Liver (tissue), 8 donors: ENCODE measurements at regions not wholly inside any gene's neighbourhood (a gene's known extent, or its start where the extent isn't known, plus 50 kb on each side); places are given as distances from the start of the nearest gene placed in this dataset.

Experiments used
- DNase-seq: peaks from one replicate; pipeline ENCODE4 v3.0.0-alpha.2; 2017; ENCODE audit warnings: low spot score
- H3K27ac ChIP-seq, 2 donors: one replicate each; pipeline ENCODE4 v1.7.0; 2013; ENCODE audit warnings: inconsistent platforms in 2 of 2, low read length in 2 of 2, control low read depth in 1 of 2, low read depth in 1 of 2, mild to moderate bottlenecking in 1 of 2
- H3K27me3 ChIP-seq, 4 donors: one replicate each; pipeline versions ENCODE4 v1.6.1 to v1.7.0; 2013; ENCODE audit warnings: low read length in 3 of 4, inconsistent platforms in 1 of 4, mild to moderate bottlenecking in 1 of 4, moderate library complexity in 1 of 4; ENCODE audit not compliant: control insufficient read depth in 4 of 4, insufficient read depth in 4 of 4
- H3K36me3 ChIP-seq, 4 donors: one replicate each; pipeline versions ENCODE4 v1.6.1 to v1.7.0; 2013; ENCODE audit warnings: low read length in 3 of 4, mild to moderate bottlenecking in 3 of 4, low read depth in 1 of 4, moderate library complexity in 1 of 4; ENCODE audit not compliant: control insufficient read depth in 4 of 4, insufficient read depth in 3 of 4
- H3K4me1 ChIP-seq, 4 donors: one replicate each; pipeline versions ENCODE4 v1.6.1 to v1.7.0; 2013; ENCODE audit warnings: low read length in 3 of 4, mild to moderate bottlenecking in 3 of 4, moderate library complexity in 1 of 4; ENCODE audit not compliant: control insufficient read depth in 4 of 4, insufficient read depth in 4 of 4
- H3K4me3 ChIP-seq, 3 donors: one replicate each; pipeline versions ENCODE4 v1.6.1 to v1.7.0; 2013; ENCODE audit warnings: low read length in 3 of 3, control low read depth in 1 of 3, low read depth in 1 of 3, mild to moderate bottlenecking in 1 of 3
- H3K9ac ChIP-seq, 2 donors: one replicate each; pipeline ENCODE4 v1.7.0; 2013; ENCODE audit warnings: low read length in 2 of 2, mild to moderate bottlenecking in 2 of 2, moderate library complexity in 2 of 2, control low read depth in 1 of 2, low read depth in 1 of 2
- H3K9me3 ChIP-seq, 4 donors: one replicate each; pipeline versions ENCODE4 v1.6.1 to v1.7.0; 2013; ENCODE audit warnings: low read length in 3 of 4; ENCODE audit not compliant: control insufficient read depth in 4 of 4
- EGR1 ChIP-seq, 2 donors: IDR thresholded peaks; 2 replicates each; pipeline ENCODE4 v1.6.1; 2016 to 2018; ENCODE audit warnings: antibody characterized with exemption in 2 of 2, low read depth in 2 of 2
- FOXA2 ChIP-seq: IDR thresholded peaks from 2 replicates; pipeline ENCODE4 v1.6.1; 2016; ENCODE audit warnings: antibody characterized with exemption
- GABPA ChIP-seq, 2 donors: IDR thresholded peaks in 1 of 2; conservative IDR thresholded peaks in 1 of 2; 2 replicates each; pipeline ENCODE4 v1.6.1; 2016; ENCODE audit warnings: antibody characterized with exemption in 2 of 2, mild to moderate bottlenecking in 1 of 2, moderate library complexity in 1 of 2
- HNF4A ChIP-seq, 2 donors: conservative IDR thresholded peaks; 2 replicates each; pipeline ENCODE4 v1.6.1; 2016; ENCODE audit warnings: antibody characterized with exemption in 2 of 2, mild to moderate bottlenecking in 2 of 2
- JUND ChIP-seq, 2 donors: IDR thresholded peaks; 2 replicates each; pipeline ENCODE4 v1.6.1; 2016; ENCODE audit warnings: antibody characterized with exemption in 2 of 2
- NR2F2 ChIP-seq: IDR thresholded peaks from 2 replicates; pipeline ENCODE4 v1.6.1; 2016; ENCODE audit warnings: antibody characterized with exemption
- RAD21 ChIP-seq, 2 donors: IDR thresholded peaks; 2 replicates each; pipeline ENCODE4 v1.6.1; 2016; ENCODE audit warnings: antibody characterized with exemption in 2 of 2, mild to moderate bottlenecking in 2 of 2
- REST ChIP-seq: IDR thresholded peaks from 2 replicates; pipeline ENCODE4 v1.6.1; 2016; ENCODE audit warnings: antibody characterized with exemption, mild to moderate bottlenecking
- RXRA ChIP-seq, 2 donors: IDR thresholded peaks; 2 replicates each; pipeline ENCODE4 v1.6.1; 2017 to 2018; ENCODE audit warnings: antibody characterized with exemption in 2 of 2, mild to moderate bottlenecking in 1 of 2
- SP1 ChIP-seq: IDR thresholded peaks from 2 replicates; pipeline ENCODE4 v1.6.1; 2018; ENCODE audit warnings: antibody characterized with exemption, mild to moderate bottlenecking
- TAF1 ChIP-seq: conservative IDR thresholded peaks from 2 replicates; pipeline ENCODE4 v1.6.1; 2016; ENCODE audit warnings: antibody characterized with exemption, mild to moderate bottlenecking
- YY1 ChIP-seq: IDR thresholded peaks from 2 replicates; pipeline ENCODE4 v1.6.1; 2016; ENCODE audit warnings: antibody characterized with exemption, mild to moderate bottlenecking
- ZBTB33 ChIP-seq: IDR thresholded peaks from 2 replicates; pipeline ENCODE4 v1.6.1; 2016; ENCODE audit warnings: antibody characterized with exemption
- WGBS: extraction: QIAGEN DNeasy Blood & Tissue Kit; methylation state at CpG from one replicate; pipeline ENCODE4 v1.1.7; 2013; 5-methylcytosine and 5-hydroxymethylcytosine counted together
- TF ChIP-seq, protein P1 (sequence below): IDR thresholded peaks from 2 replicates; pipeline ENCODE4 v1.6.1; 2016; ENCODE audit warnings: antibody characterized with exemption
- TF ChIP-seq, protein P2 (sequence below): fragments of 150-350 bp; IDR thresholded peaks from 2 replicates; pipeline ENCODE4 v1.5.1; 2017; ENCODE audit warnings: improper control_type of control experiment, low read depth, low read length; ENCODE audit not compliant: missing input control
- donor health status: healthy.
- donor health status: healthy.
- donor health status: healthy.
- donor health status: healthy.
- donor health status: healthy.

GRCh38 chr11:25529572-25529971, 802.4 kb upstream of the ANO3 start:
- no peak overlapping the region for H3K9ac ChIP-seq
- no peaks in the 10 kb centered on the region for H3K27me3 ChIP-seq
- H3K4me1 ChIP-seq, result no peaks in the 10 kb centered on the region
- H3K9me3 ChIP-seq, result no peaks in the 10 kb centered on the region
- H3K36me3 ChIP-seq, result no peaks in the 10 kb centered on the region
- 78% methylated on average over 1 of the region's 1 CpG for WGBS
- H3K27ac ChIP-seq, result no peak overlapping the region
- DNase-seq, result no peak
- TF ChIP-seq NR2F2 (no peak), RXRA (IDR thresholded peaks at IDR 0.05) (no peak), EGR1 (IDR thresholded peaks at IDR 0.05; ENCODE audit: low read depth in 2 of 2) (no peak), FOXA2 (no peak), HNF4A (conservative IDR thresholded peaks at IDR 0.05) (no peak), SP1 (no peak), RAD21 (IDR thresholded peaks at IDR 0.05) (no peak), ZBTB33 (no peak), TAF1 (no peak), GABPA (IDR thresholded peaks at IDR 0.05 in 1 of 2, conservative IDR thresholded peaks at IDR 0.05 in 1 of 2) (no peak), JUND (IDR thresholded peaks at IDR 0.05) (no peak)
- TF ChIP-seq, protein P1, sequence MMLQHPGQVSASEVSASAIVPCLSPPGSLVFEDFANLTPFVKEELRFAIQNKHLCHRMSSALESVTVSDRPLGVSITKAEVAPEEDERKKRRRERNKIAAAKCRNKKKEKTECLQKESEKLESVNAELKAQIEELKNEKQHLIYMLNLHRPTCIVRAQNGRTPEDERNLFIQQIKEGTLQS, result no peak
- H3K4me3 ChIP-seq, result no peak overlapping the region

DNA sequence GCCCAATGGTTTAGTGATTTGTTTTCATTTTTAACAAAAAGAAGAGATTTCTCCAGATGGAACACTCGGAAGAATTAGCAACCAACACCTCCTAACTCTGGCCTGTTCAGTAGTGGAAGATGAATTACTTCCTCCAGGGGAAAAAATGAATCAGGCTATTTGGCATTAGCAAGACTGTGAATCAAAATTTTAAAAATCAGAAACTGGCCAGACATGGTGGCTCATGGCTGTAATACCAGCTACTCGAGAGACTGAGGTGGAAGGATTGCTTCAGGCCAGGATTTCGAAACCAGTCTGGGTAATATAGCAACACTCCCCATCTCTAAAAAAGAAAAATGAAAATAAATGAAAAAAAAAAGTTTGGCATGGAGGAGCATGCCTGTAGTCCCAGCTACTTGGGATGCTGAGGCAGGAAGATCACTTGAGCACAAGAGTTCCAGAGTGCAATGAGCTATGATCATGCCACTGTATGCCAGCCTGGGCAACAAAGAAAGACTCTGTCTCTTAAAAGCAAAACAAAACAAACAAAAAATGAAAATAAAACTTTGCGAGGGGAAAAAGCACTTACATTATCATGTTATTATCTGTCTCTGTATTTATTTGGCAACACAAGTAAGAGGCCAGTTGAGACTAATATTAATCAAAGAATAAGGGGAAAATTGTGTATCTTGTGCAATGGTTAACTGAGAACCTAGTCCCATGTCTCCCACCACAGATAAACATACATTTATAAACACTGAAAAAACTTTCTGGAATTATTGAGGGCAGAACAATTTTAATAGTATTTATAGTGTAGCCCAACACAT, 796.3 kb upstream of the ANO3 start:
- H3K9ac ChIP-seq, result no peak overlapping the region
- no peak overlapping the region for H3K27ac ChIP-seq
- no peaks in the 10 kb centered on the region for H3K4me1 ChIP-seq
- no peak for TF ChIP-seq EGR1 (IDR thresholded peaks at IDR 0.05; ENCODE audit: low read depth in 2 of 2)
- no peak for TF ChIP-seq YY1
- TF ChIP-seq HNF4A (conservative IDR thresholded peaks at IDR 0.05), result no peak
- no peak for TF ChIP-seq RAD21 (IDR thresholded peaks at IDR 0.05)
- TF ChIP-seq JUND (IDR thresholded peaks at IDR 0.05), result no peak
- no peak for TF ChIP-seq SP1
- no peak for TF ChIP-seq ZBTB33
- H3K4me3 ChIP-seq, result no peak overlapping the region
- H3K9me3 ChIP-seq, result no peaks in the 10 kb centered on the region
- WGBS, result 70% methylated on average over 4 of the region's 4 CpGs
- H3K36me3 ChIP-seq, result no peaks in the 10 kb centered on the region
- no peak for DNase-seq
- no peaks in the 10 kb centered on the region for H3K27me3 ChIP-seq

- WGBS, result 32% methylated on average over 3 of the region's 3 CpGs
Measured at GRCh38 chr11:25536289-25536688, 795.6 kb upstream of the ANO3 start.

More at GRCh38 chr11:25536289-25536688, 795.6 kb upstream of the ANO3 start:
- H3K36me3 ChIP-seq, result no peaks in the 10 kb centered on the region
- no peaks in the 10 kb centered on the region for H3K27me3 ChIP-seq
- H3K9me3 ChIP-seq, result no peaks in the 10 kb centered on the region
- no peak overlapping the region for H3K9ac ChIP-seq
- DNase-seq, result no peak
- H3K4me3 ChIP-seq, result no peak overlapping the region
- TF ChIP-seq EGR1 (IDR thresholded peaks at IDR 0.05; ENCODE audit: low read depth in 2 of 2), result no peak
- TF ChIP-seq TAF1, result no peak
- TF ChIP-seq FOXA2, result no peak
- TF ChIP-seq, protein P1, result no peak
- TF ChIP-seq YY1, result no peak
- TF ChIP-seq NR2F2, result no peak
- no peak for TF ChIP-seq JUND (IDR thresholded peaks at IDR 0.05)
- no peak for TF ChIP-seq REST
- TF ChIP-seq, protein P2, sequence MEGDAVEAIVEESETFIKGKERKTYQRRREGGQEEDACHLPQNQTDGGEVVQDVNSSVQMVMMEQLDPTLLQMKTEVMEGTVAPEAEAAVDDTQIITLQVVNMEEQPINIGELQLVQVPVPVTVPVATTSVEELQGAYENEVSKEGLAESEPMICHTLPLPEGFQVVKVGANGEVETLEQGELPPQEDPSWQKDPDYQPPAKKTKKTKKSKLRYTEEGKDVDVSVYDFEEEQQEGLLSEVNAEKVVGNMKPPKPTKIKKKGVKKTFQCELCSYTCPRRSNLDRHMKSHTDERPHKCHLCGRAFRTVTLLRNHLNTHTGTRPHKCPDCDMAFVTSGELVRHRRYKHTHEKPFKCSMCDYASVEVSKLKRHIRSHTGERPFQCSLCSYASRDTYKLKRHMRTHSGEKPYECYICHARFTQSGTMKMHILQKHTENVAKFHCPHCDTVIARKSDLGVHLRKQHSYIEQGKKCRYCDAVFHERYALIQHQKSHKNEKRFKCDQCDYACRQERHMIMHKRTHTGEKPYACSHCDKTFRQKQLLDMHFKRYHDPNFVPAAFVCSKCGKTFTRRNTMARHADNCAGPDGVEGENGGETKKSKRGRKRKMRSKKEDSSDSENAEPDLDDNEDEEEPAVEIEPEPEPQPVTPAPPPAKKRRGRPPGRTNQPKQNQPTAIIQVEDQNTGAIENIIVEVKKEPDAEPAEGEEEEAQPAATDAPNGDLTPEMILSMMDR, result no peak
- no peaks in the 10 kb centered on the region for H3K4me1 ChIP-seq
- no peak overlapping the region for H3K27ac ChIP-seq
